HEK293 (cell line): ENCODE measurements at regions not wholly inside any gene's neighbourhood (a gene's known extent, or its start where the extent isn't known, plus 50 kb on each side); places are given as distances from the start of the nearest gene placed in this dataset.

Experiments used
- CTCF ChIP-seq: fragments of 450-650 bp; formaldehyde crosslinking; IDR thresholded peaks from 2 replicates; pipeline ENCODE4 v1.5.1; 2016; ENCODE audit warnings: missing biosample characterization, missing genetic modification characterization
- HIC1 ChIP-seq: fragments of 450-650 bp; formaldehyde crosslinking; IDR thresholded peaks from 2 replicates; pipeline ENCODE4 v1.5.1; 2016; ENCODE audit warnings: missing biosample characterization, missing genetic modification characterization
- PRDM10 ChIP-seq: fragments of 450-650 bp; formaldehyde crosslinking; IDR thresholded peaks from 2 replicates; pipeline ENCODE4 v1.5.1; 2016; ENCODE audit warnings: missing biosample characterization, missing genetic modification characterization
- REST ChIP-seq: fragments of 450-650 bp; formaldehyde crosslinking; IDR thresholded peaks from 2 replicates; pipeline ENCODE4 v1.5.1; 2016; ENCODE audit warnings: missing biosample characterization, missing genetic modification characterization
- ZNF121 ChIP-seq: fragments of 450-650 bp; formaldehyde crosslinking; IDR thresholded peaks from 2 replicates; pipeline ENCODE4 v1.5.1; 2016; ENCODE audit warnings: missing biosample characterization, missing genetic modification characterization
- ZNF19 ChIP-seq: fragments of 450-650 bp; formaldehyde crosslinking; IDR thresholded peaks from 2 replicates; pipeline ENCODE4; 2016; ENCODE audit warnings: missing biosample characterization, missing genetic modification characterization, low read depth
- ZNF274 ChIP-seq, 2 experiments: fragments of 200-500 bp in 1 of 2; fragments of 450-650 bp in 1 of 2; sonication (Bioruptor generic) in 1 of 2; formaldehyde crosslinking in 1 of 2; IDR thresholded peaks; 2 replicates each; pipeline versions ENCODE4 v1.5.1 to v1.6.1; 2014 to 2016; ENCODE audit warnings: borderline replicate concordance in 1 of 2, inconsistent platforms in 1 of 2, low read length in 1 of 2, missing biosample characterization in 1 of 2, missing genetic modification characterization in 1 of 2
- ZNF433 ChIP-seq: fragments of 450-650 bp; formaldehyde crosslinking; IDR thresholded peaks from 2 replicates; pipeline ENCODE4 v1.5.1; 2016; ENCODE audit warnings: missing biosample characterization, missing genetic modification characterization, low read depth
- ZNF544 ChIP-seq: fragments of 450-650 bp; formaldehyde crosslinking; IDR thresholded peaks from 2 replicates; pipeline ENCODE4 v1.5.0; 2017; ENCODE audit warnings: missing biosample characterization, missing genetic modification characterization
- ZNF549 ChIP-seq: fragments of 450-650 bp; IDR thresholded peaks from 2 replicates; pipeline ENCODE4 v1.5.1; 2018; ENCODE audit warnings: missing biosample characterization, missing genetic modification characterization, mild to moderate bottlenecking, inconsistent platforms, moderate library complexity
- ZNF580 ChIP-seq: fragments of 450-650 bp; formaldehyde crosslinking; IDR thresholded peaks from 2 replicates; pipeline ENCODE4 v1.5.1; 2016; ENCODE audit warnings: missing biosample characterization, missing genetic modification characterization
- ZNF660 ChIP-seq: fragments of 450-650 bp; IDR thresholded peaks from 2 replicates; pipeline ENCODE4 v1.5.1; 2018; ENCODE audit warnings: missing biosample characterization, mild to moderate bottlenecking, missing genetic modification characterization
- ZNF830 ChIP-seq: fragments of 450-650 bp; IDR thresholded peaks from 2 replicates; pipeline ENCODE4 v1.5.0; 2018; ENCODE audit warnings: missing biosample characterization, missing genetic modification characterization, low read depth, mild to moderate bottlenecking, moderate library complexity
- ZSCAN18 ChIP-seq: fragments of 450-650 bp; formaldehyde crosslinking; IDR thresholded peaks from 2 replicates; pipeline ENCODE4 v1.5.1; 2016; ENCODE audit warnings: missing biosample characterization, missing genetic modification characterization

GRCh38 chr9:90735952-90736351 is 65.7 kb upstream of the SYK start:
- TF ChIP-seq CTCF (no peak), ZNF121 (no peak), ZNF830 (no peak), ZNF660 (tag by site-specific recombination) (no peak), HIC1 (tag by site-specific recombination) (no peak), ZNF433 (no peak), PRDM10 (tag by site-specific recombination) (no peak), ZNF580 (tag by site-specific recombination) (no peak), REST (tag by site-specific recombination) (no peak), ZSCAN18 (no peak), ZNF19 (tag by site-specific recombination) (no peak), ZNF274 (IDR thresholded peaks at IDR 0.05; ENCODE audit: low read length) (no peak), ZNF274 (tag by site-specific recombination; IDR thresholded peaks at IDR 0.05; ENCODE audit: borderline replicate concordance) (no peak), ZNF544 (tag by site-specific recombination) (no peak), ZNF549 (no peak)
